ENCODE measurements at regions not wholly inside any gene's neighbourhood (a gene's known extent, or its start where the extent isn't known, plus 50 kb on each side); places are given as distances from the start of the nearest gene placed in this dataset.

DNA sequence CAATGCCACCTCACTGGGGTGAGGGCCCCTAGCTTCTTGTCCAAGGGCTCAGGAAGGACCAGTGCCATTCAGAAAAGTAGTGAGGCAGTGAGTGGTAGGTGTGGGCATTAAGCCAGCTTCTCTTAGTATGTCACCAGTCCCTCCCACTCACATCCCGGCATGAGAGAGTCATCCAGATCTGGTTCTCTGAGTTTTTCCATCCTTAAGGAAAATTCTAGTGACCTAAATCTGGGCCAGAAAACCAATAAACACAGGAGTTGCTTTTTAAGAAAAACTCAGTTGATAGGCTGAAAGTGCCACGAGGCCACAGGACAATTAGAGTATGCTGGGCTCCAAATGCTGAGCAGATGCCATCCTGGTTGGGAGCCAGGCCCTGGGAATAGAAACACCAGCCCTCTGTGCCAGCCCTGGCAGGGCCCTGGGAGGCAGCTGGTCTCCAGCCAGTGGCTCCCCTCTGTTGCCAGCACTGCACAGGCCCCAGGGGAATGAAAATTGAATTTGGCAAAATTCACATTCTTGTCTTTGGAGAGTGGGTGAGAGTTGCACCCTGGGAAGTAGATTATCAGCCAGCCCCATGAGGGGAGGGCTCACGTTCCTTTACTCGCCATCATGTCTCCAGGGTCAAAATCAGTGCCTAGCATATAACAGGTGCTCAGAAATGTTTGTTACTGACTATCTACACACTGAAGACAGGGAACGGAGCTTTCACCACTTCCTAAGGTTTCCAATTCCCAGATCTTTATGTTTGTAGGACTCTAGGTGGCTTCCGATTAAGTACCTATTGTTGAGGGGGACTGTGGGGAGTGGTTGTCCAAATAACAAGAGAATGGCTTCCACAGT is 52.8 kb downstream of the FAM43A start:
- no peaks in the 10 kb centered on the region for H3K9me3 ChIP-seq
- peaks cover 13 to 26% of the 10 kb centered on the region in 2 donors for H3K4me1 ChIP-seq
- WGBS, 2 donors = 65 to 72% methylated on average over 6 of the region's 6 CpGs
- H3K27ac ChIP-seq = no peak overlapping the region
- no peak overlapping the region for H3K4me3 ChIP-seq (replicated peaks in 1 of 3)
- no peaks in the 10 kb centered on the region for H3K36me3 ChIP-seq
- no peak for TF ChIP-seq POLR2A (IDR thresholded peaks at IDR 0.05)
- TF ChIP-seq CTCF (IDR thresholded peaks at IDR 0.05) = no peak
- intact Hi-C loops (cut with DNase I) = no loop called here
- H3K27me3 ChIP-seq = no peaks in the 10 kb centered on the region
- DNase-seq = peak; percentile 73 to 82

DNA sequence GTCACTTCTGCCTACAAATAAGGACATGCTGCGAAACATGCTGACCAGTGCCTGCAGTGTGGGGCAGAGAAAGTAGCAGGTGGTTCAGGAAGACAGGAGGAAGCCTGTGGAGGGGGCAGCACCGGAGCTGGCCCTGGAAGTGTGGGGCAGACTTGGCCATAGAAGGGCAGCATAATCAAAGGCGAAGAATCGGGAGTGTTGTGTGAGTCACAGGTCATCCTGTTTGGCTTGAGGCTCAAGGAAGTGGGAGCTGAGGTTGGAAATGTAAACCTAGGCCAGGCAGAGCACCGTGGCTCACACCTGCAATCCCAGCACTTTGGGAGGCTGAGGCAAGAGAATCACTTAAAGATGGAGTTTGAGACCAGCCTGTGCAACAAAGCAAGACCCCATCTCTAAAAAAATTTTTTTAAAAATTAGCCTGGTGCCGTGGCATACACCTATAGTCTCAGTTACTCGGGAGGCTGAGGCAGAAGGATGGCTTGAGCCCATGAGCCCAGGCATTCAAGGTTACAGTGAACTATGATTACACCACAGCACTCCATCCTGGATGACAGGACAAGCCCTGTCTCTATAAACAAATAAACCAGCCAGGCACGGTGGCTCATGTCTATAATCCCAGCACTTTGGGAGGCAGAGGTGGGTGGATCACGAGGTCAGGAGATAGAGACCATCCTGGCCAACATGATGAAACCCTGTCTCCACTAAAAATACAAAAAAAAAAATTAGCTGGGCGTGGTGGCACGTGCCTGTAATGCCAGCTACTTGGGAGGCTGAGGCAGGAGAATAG is 54.0 kb downstream of the FAM43A start:
- Histone ChIP-seq H3K4me3 (replicated peaks in 1 of 3) (no peak overlapping the region), H3K4me1 (peaks cover 13 to 26% of the 10 kb centered on the region in 2 donors), H3K27ac (no peak overlapping the region), H3K9me3 (no peaks in the 10 kb centered on the region), H3K27me3 (no peaks in the 10 kb centered on the region), H3K36me3 (no peaks in the 10 kb centered on the region)
- intact Hi-C loops (cut with DNase I) = no loop called here
- no peak for TF ChIP-seq CTCF (IDR thresholded peaks at IDR 0.05)
- WGBS, 2 donors = 83 to 86% methylated on average over 11 of the region's 11 CpGs
- no peak for DNase-seq

DNA sequence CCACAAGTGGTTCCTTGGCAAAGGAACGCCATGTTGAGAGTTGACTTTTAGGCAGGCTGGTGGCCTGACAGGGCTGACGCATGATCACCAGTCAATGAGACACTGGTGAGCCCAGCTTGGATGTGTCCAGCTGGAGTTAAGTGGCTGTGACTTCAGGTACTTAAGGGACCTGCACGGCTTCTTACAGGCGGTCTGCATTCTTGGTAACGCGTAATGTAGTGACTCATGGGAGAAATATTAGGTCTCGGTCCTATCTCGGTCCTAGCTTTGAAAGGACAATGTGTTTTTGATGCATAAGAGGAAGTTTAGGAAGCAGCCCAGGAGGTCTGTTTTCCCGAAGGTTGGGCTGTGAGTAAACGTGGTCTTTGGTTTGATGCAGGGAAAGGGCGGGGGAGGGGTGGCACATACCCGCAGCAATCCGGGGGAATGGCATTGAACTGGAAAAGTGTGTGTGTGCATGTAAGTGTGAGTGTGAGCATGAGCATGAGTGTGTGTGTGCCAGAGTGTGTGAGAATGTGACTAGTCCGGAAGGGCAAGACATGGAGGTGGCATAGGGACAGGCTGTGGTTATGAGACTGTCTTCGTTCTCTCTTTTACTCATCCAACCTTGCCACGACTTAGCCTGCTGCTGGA is 55.3 kb downstream of the FAM43A start:
- peak overlapping the region; percentile 36 to 76 (median 47) for H3K27ac ChIP-seq
- no peaks in the 10 kb centered on the region for H3K36me3 ChIP-seq
- no peak overlapping the region for H3K4me3 ChIP-seq (replicated peaks in 1 of 3)
- TF ChIP-seq POLR2A (IDR thresholded peaks at IDR 0.05) (no peak), CTCF (IDR thresholded peaks at IDR 0.05) (peak in 1 of 6 experiments; percentile 15)
- no peaks in the 10 kb centered on the region for H3K27me3 ChIP-seq
- peaks cover 13 to 26% of the 10 kb centered on the region in 2 donors for H3K4me1 ChIP-seq
- no peaks in the 10 kb centered on the region for H3K9me3 ChIP-seq
- DNase-seq = peak; percentile 87 to 89
- 27 to 35% methylated on average over 16 of the region's 16 CpGs for WGBS, 2 donors
- intact Hi-C loops (cut with DNase I) = no loop called here

GRCh38 chr3:194741916-194742315 is 56.2 kb downstream of the FAM43A start:
- peaks cover 13 to 26% of the 10 kb centered on the region in 2 donors for H3K4me1 ChIP-seq
- DNase-seq = no peak
- WGBS, 2 donors = 71 to 80% methylated on average over 7 of the region's 7 CpGs
- no peaks in the 10 kb centered on the region for H3K9me3 ChIP-seq
- H3K4me3 ChIP-seq (replicated peaks in 1 of 3) = no peak overlapping the region
- no peaks in the 10 kb centered on the region for H3K27me3 ChIP-seq
- intact Hi-C loops (cut with DNase I) = no loop called here
- TF ChIP-seq CTCF (IDR thresholded peaks at IDR 0.05) (no peak), POLR2A (IDR thresholded peaks at IDR 0.05) (no peak)
- no peaks in the 10 kb centered on the region for H3K36me3 ChIP-seq
- no peak overlapping the region for H3K27ac ChIP-seq

All from thyroid gland (tissue), 4 donors.